ENCODE measurements at regions not wholly inside any gene's neighbourhood (a gene's known extent, or its start where the extent isn't known, plus 50 kb on each side); places are given as distances from the start of the nearest gene placed in this dataset.
"Not testable (repeated sequence)": the region's sequence is repeated elsewhere in the genome, so short reads cannot be mapped to it uniquely, and the experiment has no call there.

- Mint-ChIP-seq H3K4me3 (ENCODE audit: low read depth, unreplicated experiment) (no peak overlapping the region), H3K27ac (ENCODE audit: unreplicated experiment) (no peak overlapping the region), H3K36me3 (ENCODE audit: insufficient read depth, unreplicated experiment) (no peaks in the 10 kb centered on the region), H3K9me3 (ENCODE audit: low read depth, unreplicated experiment) (peaks cover 3% of the 10 kb centered on the region), H3K27me3 (ENCODE audit: unreplicated experiment) (no peaks in the 10 kb centered on the region), H3K4me1 (ENCODE audit: low read depth, unreplicated experiment) (no peaks in the 10 kb centered on the region)
- CTCF ChIA-PET = no interaction called here
- TF ChIP-seq CTCF (IDR thresholded peaks at IDR 0.05; ENCODE audit: unreplicated experiment) = no peak
- no peak for DNase-seq
- no TSS peak for BruUV-seq (replicated peaks)
- intact Hi-C loops (cut with micrococcal nuclease; ENCODE audit: unreplicated experiment) = no loop called here
Measured at GRCh38 chrX:145410622-145411021, 163.3 kb downstream of the SPANXN1 start.

- H3K9me3 Mint-ChIP-seq (ENCODE audit: low read depth, unreplicated experiment); DNase-seq; intact Hi-C loops (cut with micrococcal nuclease; ENCODE audit: unreplicated experiment); CTCF ChIA-PET; H3K4me1 Mint-ChIP-seq (ENCODE audit: low read depth, unreplicated experiment); H3K27ac Mint-ChIP-seq (ENCODE audit: unreplicated experiment); BruUV-seq (replicated peaks); H3K36me3 Mint-ChIP-seq (ENCODE audit: insufficient read depth, unreplicated experiment); H3K27me3 Mint-ChIP-seq (ENCODE audit: unreplicated experiment); H3K4me3 Mint-ChIP-seq (ENCODE audit: low read depth, unreplicated experiment): not testable (repeated sequence)
Measured at GRCh38 chrX:145436211-145436610, 188.9 kb downstream of the SPANXN1 start.

GRCh38 chrX:145464650-145465049 lies 217.3 kb downstream of the SPANXN1 start:
- H3K27me3 Mint-ChIP-seq (ENCODE audit: unreplicated experiment) = no peaks in the 10 kb centered on the region
- no peaks in the 10 kb centered on the region for H3K36me3 Mint-ChIP-seq (ENCODE audit: insufficient read depth, unreplicated experiment)
- no peaks in the 10 kb centered on the region for H3K4me1 Mint-ChIP-seq (ENCODE audit: low read depth, unreplicated experiment)
- H3K27ac Mint-ChIP-seq (ENCODE audit: unreplicated experiment) = no peak overlapping the region
- DNase-seq = no peak
- CTCF ChIA-PET = no interaction called here
- no peak for TF ChIP-seq CTCF (IDR thresholded peaks at IDR 0.05; ENCODE audit: unreplicated experiment)
- BruUV-seq (replicated peaks) = no TSS peak
- peaks cover 7% of the 10 kb centered on the region for H3K9me3 Mint-ChIP-seq (ENCODE audit: low read depth, unreplicated experiment)
- intact Hi-C loops (cut with micrococcal nuclease; ENCODE audit: unreplicated experiment) = no loop called here
- no peak overlapping the region for H3K4me3 Mint-ChIP-seq (ENCODE audit: low read depth, unreplicated experiment)

GRCh38 chrX:145475725-145476124 lies 228.4 kb downstream of the SPANXN1 start:
- intact Hi-C loops (cut with micrococcal nuclease; ENCODE audit: unreplicated experiment) = no loop called here
- BruUV-seq (replicated peaks) = no TSS peak
- Mint-ChIP-seq H3K9me3 (ENCODE audit: low read depth, unreplicated experiment) (peaks cover 2% of the 10 kb centered on the region), H3K4me1 (ENCODE audit: low read depth, unreplicated experiment) (no peaks in the 10 kb centered on the region), H3K36me3 (ENCODE audit: insufficient read depth, unreplicated experiment) (no peaks in the 10 kb centered on the region), H3K27me3 (ENCODE audit: unreplicated experiment) (no peaks in the 10 kb centered on the region), H3K4me3 (ENCODE audit: low read depth, unreplicated experiment) (no peak overlapping the region), H3K27ac (ENCODE audit: unreplicated experiment) (no peak overlapping the region)
- TF ChIP-seq CTCF (IDR thresholded peaks at IDR 0.05; ENCODE audit: unreplicated experiment) = no peak
- CTCF ChIA-PET = no interaction called here
- no peak for DNase-seq

GRCh38 chrX:145484740-145485139 lies 237.4 kb downstream of the SPANXN1 start:
- Mint-ChIP-seq H3K9me3 (ENCODE audit: low read depth, unreplicated experiment) (peaks cover 14% of the 10 kb centered on the region), H3K27me3 (ENCODE audit: unreplicated experiment) (no peaks in the 10 kb centered on the region), H3K36me3 (ENCODE audit: insufficient read depth, unreplicated experiment) (no peaks in the 10 kb centered on the region), H3K4me1 (ENCODE audit: low read depth, unreplicated experiment) (no peaks in the 10 kb centered on the region), H3K4me3 (ENCODE audit: low read depth, unreplicated experiment) (no peak overlapping the region), H3K27ac (ENCODE audit: unreplicated experiment) (no peak overlapping the region)
- CTCF ChIA-PET = no interaction called here
- no peak for TF ChIP-seq CTCF (IDR thresholded peaks at IDR 0.05; ENCODE audit: unreplicated experiment)
- intact Hi-C loops (cut with micrococcal nuclease; ENCODE audit: unreplicated experiment) = no loop called here
- no TSS peak for BruUV-seq (replicated peaks)
- no peak for DNase-seq
